Kidney epithelial cell (primary cell): ENCODE measurements at regions not wholly inside any gene's neighbourhood (a gene's known extent, or its start where the extent isn't known, plus 50 kb on each side); places are given as distances from the start of the nearest gene placed in this dataset.

ENCODE experiments used
- DNase-seq: peaks from one replicate; pipeline ENCODE4 v3.0.0-alpha.2; 2010; ENCODE audit warnings: low read depth
- H3K27me3 ChIP-seq: 2 replicates; pipeline ENCODE4 v1.6.0; 2011; ENCODE audit warnings: low read length; ENCODE audit not compliant: control insufficient read depth, insufficient read depth
- H3K36me3 ChIP-seq: 2 replicates; pipeline ENCODE4 v1.5.1; 2011; ENCODE audit warnings: low read length; ENCODE audit not compliant: control insufficient read depth, insufficient read depth
- H3K4me3 ChIP-seq: 2 replicates; pipeline ENCODE4 v1.5.1; 2011; ENCODE audit warnings: low read depth, mild to moderate bottlenecking, control low read depth, low read length
- TF ChIP-seq, protein P1 (sequence below): IDR thresholded peaks from 2 replicates; pipeline ENCODE4 v1.5.1; 2011; ENCODE audit warnings: mild to moderate bottlenecking, moderate library complexity, low read length, control low read depth, inconsistent platforms; ENCODE audit not compliant: insufficient read depth, poor library complexity, severe bottlenecking

- no peak for DNase-seq
- TF ChIP-seq, protein P1, sequence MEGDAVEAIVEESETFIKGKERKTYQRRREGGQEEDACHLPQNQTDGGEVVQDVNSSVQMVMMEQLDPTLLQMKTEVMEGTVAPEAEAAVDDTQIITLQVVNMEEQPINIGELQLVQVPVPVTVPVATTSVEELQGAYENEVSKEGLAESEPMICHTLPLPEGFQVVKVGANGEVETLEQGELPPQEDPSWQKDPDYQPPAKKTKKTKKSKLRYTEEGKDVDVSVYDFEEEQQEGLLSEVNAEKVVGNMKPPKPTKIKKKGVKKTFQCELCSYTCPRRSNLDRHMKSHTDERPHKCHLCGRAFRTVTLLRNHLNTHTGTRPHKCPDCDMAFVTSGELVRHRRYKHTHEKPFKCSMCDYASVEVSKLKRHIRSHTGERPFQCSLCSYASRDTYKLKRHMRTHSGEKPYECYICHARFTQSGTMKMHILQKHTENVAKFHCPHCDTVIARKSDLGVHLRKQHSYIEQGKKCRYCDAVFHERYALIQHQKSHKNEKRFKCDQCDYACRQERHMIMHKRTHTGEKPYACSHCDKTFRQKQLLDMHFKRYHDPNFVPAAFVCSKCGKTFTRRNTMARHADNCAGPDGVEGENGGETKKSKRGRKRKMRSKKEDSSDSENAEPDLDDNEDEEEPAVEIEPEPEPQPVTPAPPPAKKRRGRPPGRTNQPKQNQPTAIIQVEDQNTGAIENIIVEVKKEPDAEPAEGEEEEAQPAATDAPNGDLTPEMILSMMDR, result no peak
- Histone ChIP-seq H3K4me3 (no peak overlapping the region), H3K36me3 (no peaks in the 10 kb centered on the region), H3K27me3 (no peaks in the 10 kb centered on the region)
Measured at GRCh38 chr12:107467716-107468115, 217.9 kb upstream of the PWP1 start.

- TF ChIP-seq, protein P1, result no peak
- DNase-seq, result no peak
- no peak overlapping the region for H3K4me3 ChIP-seq
- H3K27me3 ChIP-seq, result no peaks in the 10 kb centered on the region
- H3K36me3 ChIP-seq, result no peaks in the 10 kb centered on the region
Measured at GRCh38 chr12:107468182-107468581, 217.4 kb upstream of the PWP1 start.

GRCh38 chr12:107469011-107469410 lies 216.6 kb upstream of the PWP1 start:
- H3K36me3 ChIP-seq, result no peaks in the 10 kb centered on the region
- no peak overlapping the region for H3K4me3 ChIP-seq
- TF ChIP-seq, protein P1, result no peak
- DNase-seq, result no peak
- no peaks in the 10 kb centered on the region for H3K27me3 ChIP-seq

DNA sequence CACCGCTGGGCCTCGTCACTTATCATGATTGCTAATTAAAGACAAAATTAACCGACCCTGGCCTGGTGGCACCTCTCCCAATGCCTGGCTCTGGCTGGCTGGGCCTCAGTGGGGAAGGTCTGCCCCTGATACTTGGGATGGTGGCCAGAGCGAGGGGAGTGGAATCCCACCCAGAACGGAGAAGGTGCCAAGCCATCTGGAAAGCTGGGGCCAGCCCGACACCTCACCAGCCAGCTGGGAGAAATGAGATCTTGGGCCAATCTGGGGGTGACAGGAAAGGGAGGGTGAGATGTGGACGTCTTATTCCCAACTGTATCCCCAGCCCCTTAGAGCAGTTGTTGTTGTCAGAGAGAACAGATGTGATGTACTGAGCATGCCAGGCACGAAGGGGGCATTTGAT lies 215.0 kb upstream of the PWP1 start:
- DNase-seq, result no peak
- Histone ChIP-seq H3K27me3 (no peaks in the 10 kb centered on the region), H3K36me3 (no peaks in the 10 kb centered on the region), H3K4me3 (no peak overlapping the region)
- TF ChIP-seq, protein P1, result no peak

DNA sequence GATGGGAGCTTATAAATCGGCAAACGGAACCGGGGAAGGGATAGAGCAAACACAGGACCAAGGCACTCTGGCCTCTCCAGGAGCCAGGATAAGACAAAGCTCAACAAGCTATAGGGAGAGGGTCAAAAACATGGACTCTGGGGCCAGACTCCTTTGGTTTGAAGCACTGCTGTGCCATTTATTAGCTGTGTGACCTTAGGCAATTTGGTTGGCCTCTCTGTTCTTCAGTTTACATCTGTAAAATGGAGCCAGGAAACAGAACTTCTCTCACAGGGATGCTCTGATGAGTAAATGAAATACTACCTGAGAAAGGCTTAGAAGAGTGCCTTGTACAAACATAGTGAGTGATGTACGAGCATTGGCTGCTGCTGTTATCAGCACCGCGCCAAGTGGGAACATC lies 213.3 kb upstream of the PWP1 start:
- H3K27me3 ChIP-seq, result no peaks in the 10 kb centered on the region
- DNase-seq, result no peak
- H3K4me3 ChIP-seq, result no peak overlapping the region
- H3K36me3 ChIP-seq, result no peaks in the 10 kb centered on the region
- TF ChIP-seq, protein P1, result no peak

GRCh38 chr12:107474099-107474498 lies 211.5 kb upstream of the PWP1 start:
- H3K36me3 ChIP-seq, result no peaks in the 10 kb centered on the region
- TF ChIP-seq, protein P1, result no peak
- no peak for DNase-seq
- H3K4me3 ChIP-seq, result no peak overlapping the region
- no peaks in the 10 kb centered on the region for H3K27me3 ChIP-seq
